ENCODE measurements at regions not wholly inside any gene's neighbourhood (a gene's known extent, or its start where the extent isn't known, plus 50 kb on each side); places are given as distances from the start of the nearest gene placed in this dataset.

GRCh38 chr2:151157000-151157735 is 104.5 kb downstream of the RBM43 start:
- in situ Hi-C loops (cut with HindIII; ENCODE audit: low sequenced_read_pairs), result no loop called here

GRCh38 chr2:151156431-151156830 is 105.2 kb downstream of the RBM43 start:
- in situ Hi-C loops (cut with HindIII; ENCODE audit: low sequenced_read_pairs), result no loop called here

DNA sequence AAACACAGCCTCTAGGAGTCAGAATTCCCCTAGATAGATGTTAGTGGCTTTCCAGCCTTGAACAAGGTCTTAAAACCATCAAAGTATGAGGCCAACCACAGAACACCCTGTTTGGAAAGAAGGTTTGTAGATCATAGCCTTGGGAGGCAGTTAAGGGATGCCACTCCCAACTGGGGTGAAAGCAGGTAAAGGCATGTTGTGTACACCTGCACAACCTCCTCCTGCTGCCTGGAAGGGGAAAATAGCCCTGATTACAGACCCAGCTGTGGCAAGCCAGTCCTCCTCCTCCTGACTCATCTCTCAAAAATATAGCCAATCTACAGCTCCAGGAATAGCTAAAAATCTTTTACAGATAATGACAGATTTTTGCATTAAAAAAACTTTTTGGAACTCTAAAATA is 108.1 kb downstream of the RBM43 start:
- in situ Hi-C loops (cut with HindIII; ENCODE audit: low sequenced_read_pairs), result no loop called here

- in situ Hi-C loops (cut with HindIII; ENCODE audit: low sequenced_read_pairs), result no loop called here
Observed at GRCh38 chr2:151150331-151151320, 111.0 kb downstream of the RBM43 start.

GRCh38 chr2:151138507-151138906 is 123.2 kb downstream of the RBM43 start:
- in situ Hi-C loops (cut with HindIII; ENCODE audit: low sequenced_read_pairs), result no loop called here

GRCh38 chr2:151137526-151137925 is 124.1 kb downstream of the RBM43 start:
- in situ Hi-C loops (cut with HindIII; ENCODE audit: low sequenced_read_pairs), result no loop called here

DNA sequence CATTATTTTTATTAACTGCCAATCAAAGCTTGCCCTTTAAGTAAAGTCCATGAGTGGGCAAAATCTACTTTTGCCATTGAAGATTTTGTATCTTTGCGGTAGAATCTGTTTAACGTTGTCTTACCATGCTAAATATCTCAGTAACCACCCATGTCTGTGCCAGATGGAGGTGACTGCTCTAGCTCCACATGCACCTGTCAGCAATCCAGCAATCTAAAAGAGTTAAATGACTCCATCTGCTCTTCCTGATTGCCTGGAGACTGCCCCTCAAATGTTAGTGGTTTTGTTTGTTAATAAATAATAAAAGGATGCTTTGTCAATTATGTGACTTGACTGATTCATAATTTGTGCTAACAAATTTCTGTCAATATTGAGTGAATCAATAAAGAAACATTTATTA is 141.7 kb downstream of the RBM43 start:
- in situ Hi-C loops (cut with HindIII; ENCODE audit: low sequenced_read_pairs), result no loop called here

GRCh38 chr2:151119374-151119773 is 142.3 kb downstream of the RBM43 start:
- in situ Hi-C loops (cut with HindIII; ENCODE audit: low sequenced_read_pairs), result no loop called here

DNA sequence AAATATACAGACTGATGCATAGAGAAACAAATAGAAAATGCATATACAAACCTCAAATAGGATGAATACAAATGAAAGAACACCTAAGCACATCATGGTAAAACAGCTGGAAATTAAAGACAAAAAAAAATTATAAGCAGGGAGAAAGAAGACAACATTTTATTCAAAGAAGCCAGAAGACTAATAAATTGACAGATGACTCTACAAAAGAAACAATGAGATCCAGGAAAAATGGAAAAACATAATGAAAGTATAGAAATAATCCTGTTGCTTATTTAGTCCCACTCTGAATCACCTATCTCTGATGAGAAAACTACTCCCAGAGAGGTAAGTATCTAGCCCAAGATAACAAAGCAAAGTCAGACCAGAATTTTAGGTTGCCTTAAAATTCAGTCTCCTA is 143.4 kb downstream of the RBM43 start:
- in situ Hi-C loops (cut with HindIII; ENCODE audit: low sequenced_read_pairs), result no loop called here

- in situ Hi-C loops (cut with HindIII; ENCODE audit: low sequenced_read_pairs), result no loop called here
Observed at GRCh38 chr2:151114874-151115273, 146.8 kb downstream of the RBM43 start.

- in situ Hi-C loops (cut with HindIII; ENCODE audit: low sequenced_read_pairs), result no loop called here
Observed at GRCh38 chr2:151113318-151113717, 148.3 kb downstream of the RBM43 start.

DNA sequence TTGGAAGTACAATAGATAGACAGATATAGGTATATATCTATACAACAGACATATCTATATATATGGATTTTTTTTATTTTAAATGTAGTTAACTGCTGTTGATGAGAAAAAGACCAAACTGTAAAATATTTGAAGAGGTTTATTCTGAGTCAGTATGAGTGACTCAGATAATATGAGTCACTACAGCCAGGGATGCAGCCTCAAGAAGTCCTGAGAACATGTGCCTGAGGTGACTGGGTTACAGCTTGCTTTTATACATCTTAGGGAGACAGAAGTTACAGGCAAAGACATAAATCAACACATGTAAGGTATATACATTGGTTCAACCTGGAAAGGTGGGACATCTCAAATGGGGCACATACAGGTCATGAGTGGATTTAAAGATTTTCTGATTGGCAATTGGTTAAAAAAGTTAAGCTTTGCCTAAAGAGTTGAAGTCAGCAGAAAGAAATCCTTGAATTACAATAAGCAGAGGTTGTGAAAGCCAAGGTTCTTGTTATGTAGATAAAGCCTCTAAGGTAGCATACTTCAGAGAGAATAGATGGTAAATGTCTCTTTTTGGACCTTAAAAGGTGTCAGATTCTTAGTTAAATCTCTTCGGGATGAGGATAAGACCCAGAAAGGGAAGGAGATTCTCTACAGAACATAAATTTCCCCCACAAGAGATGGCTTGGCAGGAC is 149.9 kb downstream of the RBM43 start:
- in situ Hi-C loops (cut with HindIII; ENCODE audit: low sequenced_read_pairs), result no loop called here

DNA sequence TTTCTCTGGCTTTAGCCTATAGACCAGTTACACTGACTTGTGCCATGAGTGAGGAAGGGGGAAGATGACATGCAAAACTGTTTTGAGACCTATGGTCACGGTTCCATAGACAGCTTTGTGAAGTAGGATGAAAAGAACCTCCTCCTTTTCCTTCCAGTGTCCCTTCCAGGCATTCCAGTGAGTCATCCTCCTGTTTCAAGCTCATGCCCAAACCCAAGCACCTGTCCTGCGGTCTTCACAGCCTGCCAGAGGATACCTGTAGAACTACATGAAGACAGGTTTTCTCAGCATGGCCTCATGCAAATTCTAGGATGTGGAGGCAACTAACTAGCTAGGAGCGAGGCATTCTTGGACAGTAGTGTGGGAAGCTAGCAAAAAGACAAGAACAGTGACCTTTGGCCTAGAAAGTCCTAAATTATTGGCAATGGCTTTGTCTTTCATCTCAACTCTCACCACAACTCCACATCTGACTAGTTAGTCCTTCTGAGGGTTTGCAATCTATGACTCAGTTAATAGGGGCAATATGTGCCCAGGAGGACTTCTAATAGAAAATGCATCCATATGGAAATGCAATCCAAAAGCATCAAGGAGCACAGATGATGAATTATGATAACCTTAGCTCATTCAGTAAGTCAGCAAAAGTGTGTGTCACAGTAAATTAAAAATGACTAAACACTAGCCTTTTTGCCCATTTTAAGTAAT is 154.7 kb downstream of the RBM43 start:
- in situ Hi-C loops (cut with HindIII; ENCODE audit: low sequenced_read_pairs), result no loop called here

DNA sequence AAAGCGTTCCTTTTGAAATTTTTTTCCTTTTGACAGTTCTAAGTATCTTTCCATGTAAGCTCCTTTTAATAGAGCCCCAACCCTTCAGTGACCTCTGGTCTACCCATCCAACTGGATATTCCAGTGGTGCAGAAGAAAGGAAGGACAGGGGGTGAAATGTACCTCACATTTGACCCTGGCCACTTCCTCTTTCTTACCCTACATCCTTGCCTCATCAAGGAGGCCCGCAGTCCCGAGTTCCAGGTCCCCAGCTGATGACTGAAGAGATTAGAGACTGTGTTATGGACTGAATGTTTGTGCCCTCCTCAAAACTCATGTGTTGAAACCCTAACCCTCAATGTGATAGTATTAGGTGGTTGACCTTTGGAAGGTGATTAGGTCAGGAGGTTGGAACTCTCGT is 158.1 kb downstream of the RBM43 start:
- in situ Hi-C loops (cut with HindIII; ENCODE audit: low sequenced_read_pairs), result no loop called here

GRCh38 chr2:151102226-151102625 is 159.4 kb downstream of the RBM43 start:
- in situ Hi-C loops (cut with HindIII; ENCODE audit: low sequenced_read_pairs), result no loop called here

- in situ Hi-C loops (cut with HindIII; ENCODE audit: low sequenced_read_pairs), result no loop called here
Observed at GRCh38 chr2:151098841-151099240, 162.8 kb downstream of the RBM43 start.

DNA sequence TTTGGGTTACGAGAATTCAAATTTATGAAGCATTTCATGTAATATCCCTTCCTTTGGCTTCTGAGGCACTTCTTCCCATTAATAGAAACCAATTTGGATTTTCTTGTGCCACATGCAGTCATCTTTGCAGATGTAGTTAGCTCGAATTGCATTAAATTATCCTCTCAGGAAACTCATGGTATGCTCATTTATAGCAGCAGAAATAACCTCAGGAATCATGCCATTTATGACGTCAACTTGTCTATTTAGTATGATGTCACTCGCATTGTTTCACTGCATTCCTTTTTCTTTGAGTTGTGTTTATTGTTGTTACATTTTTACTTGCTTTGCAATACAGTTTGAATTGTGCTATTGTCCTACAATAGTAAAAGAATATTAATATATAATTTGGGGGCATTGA is 163.8 kb downstream of the RBM43 start:
- in situ Hi-C loops (cut with HindIII; ENCODE audit: low sequenced_read_pairs), result no loop called here

DNA sequence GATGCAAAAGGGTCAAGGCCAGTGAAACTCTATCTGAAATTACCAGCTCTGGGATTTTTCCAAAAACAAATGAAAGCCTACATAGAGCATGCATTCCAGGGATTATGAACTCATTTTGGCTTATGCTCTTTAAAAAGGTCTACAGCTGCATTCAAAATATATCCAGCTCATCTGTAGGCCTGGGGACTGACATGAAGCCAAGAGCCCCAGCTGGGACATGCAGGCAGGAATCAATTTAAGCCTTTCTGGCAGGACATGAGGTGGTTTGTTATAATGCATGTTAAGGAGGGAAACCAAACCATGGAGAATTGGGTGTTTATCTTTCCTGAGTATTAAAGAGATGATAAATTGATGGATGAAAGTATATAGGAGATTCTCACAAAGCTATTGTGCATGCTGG is 164.5 kb downstream of the RBM43 start:
- in situ Hi-C loops (cut with HindIII; ENCODE audit: low sequenced_read_pairs), result no loop called here

DNA sequence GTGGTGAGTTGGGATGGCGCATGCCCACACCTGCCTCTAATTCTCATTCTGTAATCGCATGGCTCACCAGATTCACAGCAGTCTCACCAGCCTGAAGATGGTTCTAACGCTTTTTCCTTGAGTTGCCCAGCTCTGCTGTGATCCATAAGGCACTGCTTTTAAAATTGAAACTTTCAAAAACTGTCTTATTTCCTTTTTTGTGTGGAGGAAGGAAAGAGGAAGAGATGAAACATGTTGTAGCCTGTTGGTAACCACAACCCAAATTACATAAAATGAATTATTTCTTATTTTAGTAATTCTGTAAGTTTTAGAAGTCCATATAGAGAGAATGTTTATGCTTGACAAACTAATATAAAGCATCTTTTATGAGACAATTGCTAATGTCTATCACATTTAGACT is 165.4 kb downstream of the RBM43 start:
- in situ Hi-C loops (cut with HindIII; ENCODE audit: low sequenced_read_pairs), result no loop called here

- in situ Hi-C loops (cut with HindIII; ENCODE audit: low sequenced_read_pairs), result no loop called here
Observed at GRCh38 chr2:151095463-151095862, 166.2 kb downstream of the RBM43 start.

DNA sequence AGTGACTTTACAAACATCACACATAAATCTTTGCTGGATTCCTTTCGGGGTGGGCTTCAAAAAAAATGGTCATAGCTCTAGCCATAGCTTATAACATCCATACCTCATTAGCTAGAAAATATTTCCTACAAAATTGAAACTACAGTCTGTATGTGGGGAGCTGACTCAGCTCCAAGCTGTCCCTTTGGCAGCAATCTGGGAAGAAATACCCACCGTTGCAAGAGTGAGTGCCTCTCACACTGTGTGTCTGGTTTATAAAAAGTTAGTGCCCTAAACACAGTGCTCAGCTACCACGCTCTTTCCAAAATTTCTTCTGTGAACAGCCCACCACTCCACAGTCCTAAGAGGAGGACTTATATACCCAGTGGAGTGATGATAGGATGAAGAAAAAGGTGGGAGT is 170.1 kb downstream of the RBM43 start:
- in situ Hi-C loops (cut with HindIII; ENCODE audit: low sequenced_read_pairs), result no loop called here

Measured in DLD1 (cell line).